ENCODE measurements at regions not wholly inside any gene's neighbourhood (a gene's known extent, or its start where the extent isn't known, plus 50 kb on each side); places are given as distances from the start of the nearest gene placed in this dataset.

GRCh38 chr2:234438305-234438977 lies 58.4 kb downstream of the ARL4C start:
- no CpG with 5 or more reads among the region's 13 CpGs for WGBS (ENCODE audit: extremely low coverage, insufficient coverage, insufficient read length)
- Histone ChIP-seq H3K79me1 (ENCODE audit: low read length) (no peaks in the 10 kb centered on the region), H3K4me1 (ENCODE audit: control insufficient read depth in 1 of 2, insufficient read depth in 2 of 2, low read length in 2 of 2) (peaks cover 9 to 11% of the 10 kb centered on the region in 2 experiments), H2BK12ac (ENCODE audit: low read length) (no peak overlapping the region), H3K27ac (ENCODE audit: low read depth, low read length) (no peak overlapping the region), H3K27me3 (ENCODE audit: insufficient read depth, low read length) (no peaks in the 10 kb centered on the region), H3K18ac (ENCODE audit: low read length) (no peak overlapping the region), H4K12ac (ENCODE audit: low read depth, low read length) (no peak overlapping the region), H2AK5ac (ENCODE audit: low read length) (peak overlapping the region; percentile 59), H3K9ac (ENCODE audit: low read length) (no peak overlapping the region), H4K8ac (ENCODE audit: low read depth, low read length) (no peak overlapping the region), H3K4me2 (ENCODE audit: low read length) (no peak overlapping the region), H2AFZ (ENCODE audit: insufficient read depth, low read length, poor library complexity) (peak overlapping the region; percentile 11), H3K79me2 (ENCODE audit: control insufficient read depth, insufficient read depth, low read length, poor library complexity) (no peaks in the 10 kb centered on the region), H3K14ac (ENCODE audit: low read length) (no peak overlapping the region), H3K9me3 (ENCODE audit: insufficient read depth, low read depth, low read length) (no peaks in the 10 kb centered on the region), H4K91ac (ENCODE audit: low read depth, low read length) (no peak overlapping the region), H2BK120ac (ENCODE audit: insufficient read depth, low read length, poor library complexity) (peak overlapping the region; percentile 46), H3K23ac (ENCODE audit: low read length) (no peak overlapping the region), H3K4ac (ENCODE audit: low read depth, low read length) (no peak overlapping the region), H2BK5ac (ENCODE audit: low read depth, low read length, poor library complexity) (no peak overlapping the region), H3K4me3 (ENCODE audit: low read depth, low read length) (no peak overlapping the region), H3K36me3 (ENCODE audit: control insufficient read depth in 1 of 2, insufficient read depth in 2 of 2, low read length in 2 of 2) (no peaks in the 10 kb centered on the region)
- DNase-seq: no peak

- no peak for DNase-seq
- Histone ChIP-seq H3K23ac (ENCODE audit: low read length) (no peak overlapping the region), H3K27ac (ENCODE audit: low read depth, low read length) (no peak overlapping the region)
These were observed 59.1 kb downstream of the ARL4C start for GRCh38 chr2:234437642-234438304.

GRCh38 chr2:234436482-234436837 lies 60.4 kb downstream of the ARL4C start:
- Histone ChIP-seq H2BK120ac (ENCODE audit: insufficient read depth, low read length, poor library complexity) (no peak overlapping the region), H3K9ac (ENCODE audit: low read length) (no peak overlapping the region), H3K79me1 (ENCODE audit: low read length) (no peaks in the 10 kb centered on the region), H3K14ac (ENCODE audit: low read length) (no peak overlapping the region), H4K8ac (ENCODE audit: low read depth, low read length) (no peak overlapping the region), H3K18ac (ENCODE audit: low read length) (no peak overlapping the region), H3K79me2 (ENCODE audit: control insufficient read depth, insufficient read depth, low read length, poor library complexity) (no peaks in the 10 kb centered on the region), H3K4me3 (ENCODE audit: low read depth, low read length) (no peak overlapping the region), H3K36me3 (ENCODE audit: control insufficient read depth in 1 of 2, insufficient read depth in 2 of 2, low read length in 2 of 2) (no peaks in the 10 kb centered on the region), H3K9me3 (ENCODE audit: insufficient read depth, low read depth, low read length) (no peaks in the 10 kb centered on the region), H3K4me2 (ENCODE audit: low read length) (no peak overlapping the region), H3K27ac (ENCODE audit: low read depth, low read length) (no peak overlapping the region), H2BK12ac (ENCODE audit: low read length) (no peak overlapping the region), H3K4ac (ENCODE audit: low read depth, low read length) (no peak overlapping the region), H2BK5ac (ENCODE audit: low read depth, low read length, poor library complexity) (no peak overlapping the region), H4K12ac (ENCODE audit: low read depth, low read length) (no peak overlapping the region), H3K4me1 (ENCODE audit: control insufficient read depth in 1 of 2, insufficient read depth in 2 of 2, low read length in 2 of 2) (peaks cover 9 to 11% of the 10 kb centered on the region in 2 experiments), H4K91ac (ENCODE audit: low read depth, low read length) (no peak overlapping the region), H3K23ac (ENCODE audit: low read length) (no peak overlapping the region), H2AK5ac (ENCODE audit: low read length) (no peak overlapping the region), H3K27me3 (ENCODE audit: insufficient read depth, low read length) (no peaks in the 10 kb centered on the region), H2AFZ (ENCODE audit: insufficient read depth, low read length, poor library complexity) (no peak overlapping the region)
- DNase-seq: no peak
- WGBS (ENCODE audit: extremely low coverage, insufficient coverage, insufficient read length): no CpG with 5 or more reads among the region's 6 CpGs

More at GRCh38 chr2:234437642-234438304, 59.1 kb downstream of the ARL4C start:
- Histone ChIP-seq H4K8ac (ENCODE audit: low read depth, low read length) (no peak overlapping the region), H2AFZ (ENCODE audit: insufficient read depth, low read length, poor library complexity) (peak overlapping the region; percentile 11), H3K36me3 (ENCODE audit: control insufficient read depth in 1 of 2, insufficient read depth in 2 of 2, low read length in 2 of 2) (no peaks in the 10 kb centered on the region), H3K14ac (ENCODE audit: low read length) (no peak overlapping the region), H3K79me2 (ENCODE audit: control insufficient read depth, insufficient read depth, low read length, poor library complexity) (no peaks in the 10 kb centered on the region), H2BK5ac (ENCODE audit: low read depth, low read length, poor library complexity) (no peak overlapping the region), H3K4me2 (ENCODE audit: low read length) (no peak overlapping the region), H3K27me3 (ENCODE audit: insufficient read depth, low read length) (no peaks in the 10 kb centered on the region), H3K18ac (ENCODE audit: low read length) (no peak overlapping the region), H3K4ac (ENCODE audit: low read depth, low read length) (no peak overlapping the region), H2AK5ac (ENCODE audit: low read length) (no peak overlapping the region), H3K4me1 (ENCODE audit: control insufficient read depth in 1 of 2, insufficient read depth in 2 of 2, low read length in 2 of 2) (peaks cover 9 to 11% of the 10 kb centered on the region in 2 experiments), H3K4me3 (ENCODE audit: low read depth, low read length) (no peak overlapping the region), H4K91ac (ENCODE audit: low read depth, low read length) (no peak overlapping the region), H2BK12ac (ENCODE audit: low read length) (no peak overlapping the region), H2BK120ac (ENCODE audit: insufficient read depth, low read length, poor library complexity) (no peak overlapping the region), H3K9me3 (ENCODE audit: insufficient read depth, low read depth, low read length) (no peaks in the 10 kb centered on the region), H4K12ac (ENCODE audit: low read depth, low read length) (no peak overlapping the region), H3K79me1 (ENCODE audit: low read length) (no peaks in the 10 kb centered on the region), H3K9ac (ENCODE audit: low read length) (no peak overlapping the region)
- no CpG with 5 or more reads among the region's 11 CpGs for WGBS (ENCODE audit: extremely low coverage, insufficient coverage, insufficient read length)

DNA sequence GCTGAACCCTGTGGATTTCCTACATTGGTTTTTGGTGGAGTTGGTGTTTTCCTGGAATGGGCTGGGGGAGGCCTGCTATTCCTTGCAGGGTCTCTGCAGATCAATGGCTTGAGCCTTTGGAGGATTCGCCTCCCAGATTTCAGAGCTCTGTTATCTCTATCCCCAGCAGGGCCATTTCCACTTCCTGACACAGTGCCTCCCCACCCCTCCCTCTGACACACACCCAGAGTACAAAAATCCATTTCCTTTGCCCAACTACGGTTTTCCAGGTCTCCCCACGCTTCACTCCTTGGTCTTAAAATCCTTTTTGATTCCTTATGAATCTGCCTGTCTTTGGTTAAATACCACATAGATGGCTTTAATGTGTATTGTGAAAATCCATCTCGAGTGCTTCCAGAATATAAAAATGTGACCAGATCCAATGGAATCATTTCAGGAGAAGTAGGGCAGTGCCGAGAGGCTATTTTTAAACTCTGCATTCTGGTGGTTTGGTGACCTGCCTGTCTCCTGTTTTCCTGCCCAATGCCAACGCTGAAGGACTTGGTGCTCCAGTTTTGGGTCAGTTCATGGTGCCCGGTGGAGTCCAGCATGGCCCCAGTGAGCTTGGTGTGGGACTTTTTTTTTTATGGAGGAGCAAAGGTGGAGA lies 60.9 kb downstream of the ARL4C start:
- H3K36me3 ChIP-seq (ENCODE audit: control insufficient read depth in 1 of 2, insufficient read depth in 2 of 2, low read length in 2 of 2): no peaks in the 10 kb centered on the region
- H3K27ac ChIP-seq (ENCODE audit: low read depth, low read length): no peak overlapping the region
- H2BK120ac ChIP-seq (ENCODE audit: insufficient read depth, low read length, poor library complexity): no peak overlapping the region
- H3K79me2 ChIP-seq (ENCODE audit: control insufficient read depth, insufficient read depth, low read length, poor library complexity): no peaks in the 10 kb centered on the region
- H2AK5ac ChIP-seq (ENCODE audit: low read length): no peak overlapping the region
- H3K9me3 ChIP-seq (ENCODE audit: insufficient read depth, low read depth, low read length): no peaks in the 10 kb centered on the region
- H3K18ac ChIP-seq (ENCODE audit: low read length): no peak overlapping the region
- H3K79me1 ChIP-seq (ENCODE audit: low read length): no peaks in the 10 kb centered on the region
- H4K91ac ChIP-seq (ENCODE audit: low read depth, low read length): no peak overlapping the region
- WGBS (ENCODE audit: extremely low coverage, insufficient coverage, insufficient read length): no CpG with 5 or more reads among the region's 7 CpGs
- H3K14ac ChIP-seq (ENCODE audit: low read length): no peak overlapping the region
- H3K4me3 ChIP-seq (ENCODE audit: low read depth, low read length): no peak overlapping the region
- no peak overlapping the region for H3K23ac ChIP-seq (ENCODE audit: low read length)
- no peaks in the 10 kb centered on the region for H3K27me3 ChIP-seq (ENCODE audit: insufficient read depth, low read length)
- no peak overlapping the region for H4K12ac ChIP-seq (ENCODE audit: low read depth, low read length)
- no peak overlapping the region for H2AFZ ChIP-seq (ENCODE audit: insufficient read depth, low read length, poor library complexity)
- H3K4ac ChIP-seq (ENCODE audit: low read depth, low read length): no peak overlapping the region
- H4K8ac ChIP-seq (ENCODE audit: low read depth, low read length): no peak overlapping the region
- no peak overlapping the region for H3K9ac ChIP-seq (ENCODE audit: low read length)
- H2BK12ac ChIP-seq (ENCODE audit: low read length): no peak overlapping the region
- no peak overlapping the region for H3K4me2 ChIP-seq (ENCODE audit: low read length)
- no peak for DNase-seq
- peaks cover 9 to 11% of the 10 kb centered on the region in 2 experiments for H3K4me1 ChIP-seq (ENCODE audit: control insufficient read depth in 1 of 2, insufficient read depth in 2 of 2, low read length in 2 of 2)
- no peak overlapping the region for H2BK5ac ChIP-seq (ENCODE audit: low read depth, low read length, poor library complexity)
